Gastrocnemius medialis (tissue), 4 donors: ENCODE measurements at regions not wholly inside any gene's neighbourhood (a gene's known extent, or its start where the extent isn't known, plus 50 kb on each side); places are given as distances from the start of the nearest gene placed in this dataset.
"Not testable (repeated sequence)": the region's sequence is repeated elsewhere in the genome, so short reads cannot be mapped to it uniquely, and the experiment has no call there.

Source experiments
- POLR2A ChIP-seq, 2 donors: fragments of 450-650 bp; IDR thresholded peaks; one replicate each; pipeline ENCODE4 v1.6.1; 2017; ENCODE audit warnings: antibody characterized with exemption in 2 of 2, mild to moderate bottlenecking in 2 of 2, moderate library complexity in 2 of 2
- TF ChIP-seq, protein P1 (sequence below), 5 experiments: fragments of 450-650 bp in 3 of 5; fragments of 200-600 bp in 2 of 5; sonication (generic) in 2 of 5; IDR thresholded peaks in 4 of 5; conservative IDR thresholded peaks in 1 of 5; 1 replicate in 4 of 5; 2 replicates in 1 of 5; pipeline ENCODE4 v1.5.1; 2016 to 2019; ENCODE audit warnings: antibody characterized with exemption in 5 of 5, mild to moderate bottlenecking in 3 of 5, moderate library complexity in 3 of 5

- TF ChIP-seq, protein P1, sequence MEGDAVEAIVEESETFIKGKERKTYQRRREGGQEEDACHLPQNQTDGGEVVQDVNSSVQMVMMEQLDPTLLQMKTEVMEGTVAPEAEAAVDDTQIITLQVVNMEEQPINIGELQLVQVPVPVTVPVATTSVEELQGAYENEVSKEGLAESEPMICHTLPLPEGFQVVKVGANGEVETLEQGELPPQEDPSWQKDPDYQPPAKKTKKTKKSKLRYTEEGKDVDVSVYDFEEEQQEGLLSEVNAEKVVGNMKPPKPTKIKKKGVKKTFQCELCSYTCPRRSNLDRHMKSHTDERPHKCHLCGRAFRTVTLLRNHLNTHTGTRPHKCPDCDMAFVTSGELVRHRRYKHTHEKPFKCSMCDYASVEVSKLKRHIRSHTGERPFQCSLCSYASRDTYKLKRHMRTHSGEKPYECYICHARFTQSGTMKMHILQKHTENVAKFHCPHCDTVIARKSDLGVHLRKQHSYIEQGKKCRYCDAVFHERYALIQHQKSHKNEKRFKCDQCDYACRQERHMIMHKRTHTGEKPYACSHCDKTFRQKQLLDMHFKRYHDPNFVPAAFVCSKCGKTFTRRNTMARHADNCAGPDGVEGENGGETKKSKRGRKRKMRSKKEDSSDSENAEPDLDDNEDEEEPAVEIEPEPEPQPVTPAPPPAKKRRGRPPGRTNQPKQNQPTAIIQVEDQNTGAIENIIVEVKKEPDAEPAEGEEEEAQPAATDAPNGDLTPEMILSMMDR (IDR thresholded peaks at IDR 0.05 in 4 of 5, conservative IDR thresholded peaks at IDR 0.05 in 1 of 5): not testable (repeated sequence)
- not testable (repeated sequence) for TF ChIP-seq POLR2A (IDR thresholded peaks at IDR 0.05)
Observed at GRCh38 chr10:8285970-8286369, 231.5 kb downstream of the GATA3 start.
